HPDE6-E6E7 (cell line): ENCODE measurements at regions not wholly inside any gene's neighbourhood (a gene's known extent, or its start where the extent isn't known, plus 50 kb on each side); places are given as distances from the start of the nearest gene placed in this dataset.

Experiments
- DNase-seq: peaks from one replicate; pipeline ENCODE4 v3.0.0; 2011; ENCODE audit warnings: missing footprints; ENCODE audit errors: extremely low spot score

DNA sequence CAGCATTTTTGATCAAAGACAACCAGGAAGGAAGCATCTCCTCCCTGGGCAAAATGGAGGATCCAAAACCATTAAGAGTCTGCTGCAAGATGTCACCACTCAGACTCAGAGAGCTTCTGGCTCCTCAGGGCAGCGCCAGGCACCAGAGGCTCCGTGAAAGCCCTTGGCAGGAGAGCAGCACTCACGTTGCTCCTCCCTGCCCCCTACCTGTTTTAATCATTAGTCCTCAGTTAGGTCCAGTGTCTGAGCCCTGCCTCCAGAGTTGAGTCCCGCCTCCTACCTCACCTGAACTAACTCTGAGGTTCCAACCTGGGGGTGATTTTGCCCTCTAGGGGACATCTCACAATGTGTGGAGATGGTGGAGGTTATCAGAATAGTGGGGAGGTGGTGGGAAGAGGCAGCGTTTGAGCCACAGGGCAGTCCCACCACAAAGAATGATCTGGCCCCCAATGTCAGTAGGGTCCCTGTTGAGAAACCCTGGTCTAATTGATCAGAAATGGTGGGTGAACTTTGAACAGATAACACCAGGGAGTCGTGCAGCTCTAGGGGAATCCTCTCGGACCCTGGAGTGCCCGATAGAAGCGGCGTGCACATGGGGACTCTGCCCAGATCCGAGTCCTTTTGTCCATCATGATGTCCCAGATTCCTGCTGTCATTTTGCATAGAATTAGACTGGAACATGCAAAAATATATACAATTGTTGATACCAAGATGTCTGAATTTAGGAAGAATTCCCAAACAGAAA lies 156.7 kb upstream of the DIO3 start:
- DNase-seq: no peak

DNA sequence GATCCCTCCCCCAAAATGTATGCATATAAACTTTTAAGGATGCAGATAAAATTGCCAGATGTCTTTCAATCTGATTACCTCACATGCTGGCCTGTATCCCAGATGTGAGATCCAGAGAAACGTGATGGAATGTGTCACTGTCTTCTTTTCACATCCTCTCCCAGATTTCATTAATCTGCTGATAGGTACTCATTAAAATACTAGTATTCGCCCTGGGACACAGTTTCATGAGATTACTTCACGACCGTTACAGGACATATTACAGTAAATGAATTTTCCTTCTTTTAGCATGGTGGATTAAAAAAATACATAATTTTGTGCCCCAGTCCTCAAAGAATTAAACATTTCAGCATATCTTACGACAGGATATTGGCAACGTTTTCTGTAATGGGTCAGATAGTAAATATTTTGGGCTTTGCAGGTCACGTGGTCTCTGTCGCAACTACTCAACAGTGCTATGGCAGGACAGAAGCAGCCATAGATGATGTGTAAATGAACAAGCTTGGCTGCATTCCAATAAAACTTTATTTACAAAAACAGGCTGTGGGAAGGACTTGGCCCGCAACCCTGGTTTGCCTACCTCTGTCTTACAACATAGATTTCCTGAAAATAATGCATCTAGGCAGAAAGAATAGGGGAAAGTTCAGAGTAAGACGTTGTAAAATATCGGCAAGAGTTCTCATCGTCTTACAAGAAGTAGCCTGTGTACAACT lies 156.0 kb upstream of the DIO3 start:
- DNase-seq: no peak

DNA sequence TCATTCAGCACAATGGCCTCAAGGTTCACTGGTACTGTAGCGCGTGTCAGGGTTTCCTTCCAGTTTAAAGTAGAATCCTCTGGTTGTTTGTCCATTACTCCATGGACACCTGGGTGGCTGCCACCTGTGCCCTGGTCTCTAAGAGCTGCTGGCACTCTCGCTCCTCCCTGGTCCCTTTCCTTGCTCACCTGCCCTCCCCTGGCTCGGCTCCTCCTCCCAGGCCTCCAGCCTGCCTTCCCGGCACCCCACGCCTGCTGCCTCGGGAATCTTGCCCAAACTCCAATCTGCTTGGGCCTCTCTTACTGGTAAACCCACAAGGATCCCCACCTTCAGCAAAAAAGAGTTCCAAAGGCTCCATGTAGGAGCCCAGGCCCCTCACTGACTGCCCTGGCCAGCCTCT lies 154.4 kb upstream of the DIO3 start:
- no peak for DNase-seq

GRCh38 chr14:101407328-101407727 lies 154.0 kb upstream of the DIO3 start:
- DNase-seq: no peak

- DNase-seq: no peak
Observed at GRCh38 chr14:101408077-101408831, 153.0 kb upstream of the DIO3 start.

GRCh38 chr14:101409006-101409543 lies 152.2 kb upstream of the DIO3 start:
- DNase-seq: no peak

GRCh38 chr14:101410126-101410525 lies 151.2 kb upstream of the DIO3 start:
- DNase-seq: no peak

- DNase-seq: no peak
Observed at GRCh38 chr14:101411151-101411550, 150.1 kb upstream of the DIO3 start.

- DNase-seq: no peak
Observed at GRCh38 chr14:101411779-101412178, 149.5 kb upstream of the DIO3 start.

DNA sequence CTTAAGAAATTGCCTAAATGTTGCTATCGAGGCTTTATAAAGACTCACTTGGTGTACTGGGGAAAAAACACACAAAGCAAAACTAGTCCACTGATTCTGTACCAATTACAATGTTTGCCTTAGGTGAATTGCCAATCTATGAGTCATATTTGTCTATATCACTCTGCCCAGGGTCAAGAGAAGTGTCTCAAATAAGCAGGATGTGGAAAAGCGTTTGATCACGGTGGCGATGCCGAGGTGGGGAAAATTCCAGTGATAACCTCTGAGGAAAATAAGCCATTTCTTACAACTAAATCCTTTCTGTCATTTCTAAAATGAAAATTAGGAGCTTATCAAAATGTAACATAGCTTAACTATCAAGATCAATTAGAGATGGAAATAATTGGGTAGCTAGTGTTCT lies 148.6 kb upstream of the DIO3 start:
- no peak for DNase-seq

- DNase-seq: no peak
Observed at GRCh38 chr14:101417434-101417833, 143.9 kb upstream of the DIO3 start.

DNA sequence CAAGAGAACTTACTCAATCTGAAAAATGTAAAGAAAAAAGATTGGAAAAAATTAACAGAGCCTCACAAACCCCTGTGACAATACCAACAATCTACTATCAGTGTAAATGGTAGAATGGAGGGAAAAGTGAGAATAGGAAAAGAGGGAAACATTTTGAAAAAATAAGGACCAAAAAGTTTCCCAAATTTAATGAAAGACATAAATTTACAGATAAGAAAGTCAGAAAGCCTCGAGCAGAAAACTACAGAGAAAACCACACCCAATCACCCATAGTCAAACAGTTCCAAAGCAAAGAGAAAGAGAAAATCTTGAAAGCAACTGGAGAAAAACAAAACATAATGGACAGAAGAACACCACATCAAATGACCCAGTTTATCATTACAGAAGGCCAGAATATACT lies 142.7 kb upstream of the DIO3 start:
- DNase-seq: no peak

DNA sequence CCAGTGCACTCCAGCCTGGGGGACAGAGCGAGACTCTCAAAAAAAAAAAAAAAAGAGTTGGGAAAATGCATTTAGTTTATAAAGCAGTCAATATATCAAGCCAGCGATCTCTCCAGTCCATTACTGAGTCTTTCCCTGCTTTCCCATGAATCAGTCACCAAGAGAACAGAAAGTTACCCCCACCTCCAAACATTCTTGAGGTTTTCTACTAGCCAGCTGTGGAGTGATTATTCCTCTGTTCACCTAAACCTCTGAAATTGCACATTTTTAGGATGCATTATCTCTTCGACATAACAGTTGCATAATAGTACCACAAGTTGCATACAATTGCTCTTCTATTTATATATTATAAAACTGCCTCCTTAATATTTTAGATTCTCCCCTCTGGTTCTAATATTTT lies 134.8 kb upstream of the DIO3 start:
- no peak for DNase-seq

- DNase-seq: no peak
Observed at GRCh38 chr14:101428409-101428808, 132.9 kb upstream of the DIO3 start.

- DNase-seq: no peak
Observed at GRCh38 chr14:101435546-101435945, 125.7 kb upstream of the DIO3 start.

DNA sequence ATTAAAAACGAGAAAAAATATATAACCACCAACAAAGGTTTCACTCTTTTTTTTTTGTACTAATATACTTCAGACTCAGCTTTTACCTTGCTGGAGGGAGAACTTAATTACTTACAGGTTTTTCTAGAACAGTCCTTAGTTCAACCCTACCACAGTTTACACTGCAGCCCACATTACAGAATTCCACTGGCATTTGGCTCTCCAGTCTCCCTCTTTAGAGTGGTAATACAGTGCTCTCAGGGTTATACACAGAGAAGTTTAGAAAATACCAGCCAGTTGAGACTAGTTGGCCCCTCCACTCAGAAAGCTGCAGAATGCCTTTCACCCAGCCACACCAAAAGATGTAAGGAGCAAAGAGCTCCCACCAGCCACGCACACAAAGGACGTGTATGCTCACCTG lies 122.3 kb upstream of the DIO3 start:
- no peak for DNase-seq

GRCh38 chr14:101440496-101440895 lies 120.8 kb upstream of the DIO3 start:
- no peak for DNase-seq

- no peak for DNase-seq
Observed at GRCh38 chr14:101441710-101442109, 119.6 kb upstream of the DIO3 start.

- DNase-seq: no peak
Observed at GRCh38 chr14:101442451-101442850, 118.8 kb upstream of the DIO3 start.

DNA sequence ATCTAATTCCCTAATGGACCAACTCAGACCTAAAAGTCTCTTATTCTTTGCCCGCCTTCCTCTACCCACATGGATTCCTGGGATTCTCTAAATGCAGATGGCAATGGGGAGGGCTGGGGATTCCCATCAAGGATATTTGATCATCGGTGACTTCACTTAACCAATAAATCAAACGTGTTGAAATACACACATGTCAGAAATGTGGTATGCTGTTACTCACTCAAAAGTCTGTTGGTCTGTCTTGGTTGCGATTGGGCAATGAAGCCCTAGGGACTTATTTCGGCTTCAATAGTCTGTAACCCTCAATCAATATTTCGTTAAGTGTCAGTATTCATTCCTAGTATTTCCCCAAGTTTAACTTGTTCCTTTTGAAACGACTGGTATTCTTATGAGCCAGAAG lies 117.2 kb upstream of the DIO3 start:
- no peak for DNase-seq

- DNase-seq: no peak
Observed at GRCh38 chr14:101445278-101445677, 116.0 kb upstream of the DIO3 start.

- no peak for DNase-seq
Observed at GRCh38 chr14:101446387-101446969, 114.8 kb upstream of the DIO3 start.
